Right renal pelvis (tissue), 4 donors: ENCODE measurements at regions not wholly inside any gene's neighbourhood (a gene's known extent, or its start where the extent isn't known, plus 50 kb on each side); places are given as distances from the start of the nearest gene placed in this dataset.

Experiments
- DNase-seq, 4 donors: peaks; one replicate each; pipeline ENCODE4 v3.0.0-alpha.2; 2013; ENCODE audit warnings: low read depth in 4 of 4, low spot score in 3 of 4, missing footprints in 1 of 4

DNA sequence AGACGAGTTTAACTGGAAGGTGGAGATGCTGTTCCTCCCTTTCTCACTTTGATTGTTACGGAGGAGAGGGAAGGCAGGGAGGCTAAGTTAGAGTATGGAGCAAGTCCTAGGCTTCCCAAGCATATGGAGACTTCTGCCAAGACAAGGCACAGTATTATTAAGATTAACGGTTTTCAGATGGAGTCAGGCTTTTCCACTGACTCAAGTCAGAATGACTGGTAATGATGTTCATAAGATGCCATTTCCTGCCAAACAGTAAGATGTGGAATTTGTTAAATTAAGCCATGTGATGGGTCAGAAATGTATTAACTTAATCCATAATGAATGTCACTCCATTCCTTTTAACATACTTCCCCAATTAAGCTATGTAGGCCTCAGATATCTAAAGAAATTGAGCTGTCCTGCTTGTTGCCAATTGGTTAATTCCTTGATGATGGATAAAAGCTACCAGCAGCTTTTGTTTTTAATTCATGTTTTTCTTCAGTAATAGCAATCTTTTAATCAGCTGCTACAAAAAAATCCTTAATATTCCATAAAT is 383.7 kb downstream of the ZNF521 start:
- no peak for DNase-seq

GRCh38 chr18:24972577-24972976 is 379.4 kb downstream of the ZNF521 start:
- DNase-seq = no peak

- no peak for DNase-seq
These were observed 377.5 kb downstream of the ZNF521 start for GRCh38 chr18:24974431-24974830.

DNA sequence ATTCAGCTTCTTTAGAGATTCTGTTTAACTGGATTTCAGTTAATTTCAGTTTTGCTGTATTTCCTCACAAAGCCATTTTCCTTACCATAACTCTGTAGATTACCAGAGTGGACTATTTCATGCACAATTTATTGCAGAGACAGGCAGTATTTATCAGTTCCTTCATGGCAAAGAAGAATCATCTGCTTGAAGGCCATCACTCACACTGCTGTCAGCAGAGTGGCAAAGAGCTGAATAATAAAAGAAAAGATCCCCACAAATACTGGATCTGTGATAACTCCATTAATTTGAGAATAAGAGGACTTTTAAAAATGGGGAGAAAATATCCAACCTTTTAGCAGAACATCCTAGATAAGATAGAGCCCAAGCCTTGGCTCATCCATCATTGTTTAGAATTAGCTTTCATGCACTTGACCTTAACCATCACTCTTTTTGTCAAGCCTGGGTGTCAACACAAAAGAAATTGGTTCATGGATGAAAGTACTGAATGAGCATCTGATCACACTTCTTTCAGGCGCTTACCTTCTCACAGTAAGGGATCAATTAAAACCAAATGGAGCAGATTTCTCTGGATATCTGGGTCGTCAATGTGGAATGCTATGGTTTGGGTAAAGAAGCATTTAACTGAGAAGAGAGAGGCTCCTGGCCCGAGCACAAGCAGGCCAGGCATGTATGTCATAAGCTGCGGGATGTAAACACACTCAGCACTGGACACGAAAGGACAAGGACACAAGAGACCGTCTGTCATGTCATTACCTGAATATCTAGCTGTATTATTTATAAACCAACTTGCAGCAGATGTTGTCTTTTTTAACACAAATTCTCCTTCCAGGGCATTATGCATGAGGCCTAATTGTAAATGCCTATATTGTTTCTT is 376.2 kb downstream of the ZNF521 start:
- no peak for DNase-seq

DNA sequence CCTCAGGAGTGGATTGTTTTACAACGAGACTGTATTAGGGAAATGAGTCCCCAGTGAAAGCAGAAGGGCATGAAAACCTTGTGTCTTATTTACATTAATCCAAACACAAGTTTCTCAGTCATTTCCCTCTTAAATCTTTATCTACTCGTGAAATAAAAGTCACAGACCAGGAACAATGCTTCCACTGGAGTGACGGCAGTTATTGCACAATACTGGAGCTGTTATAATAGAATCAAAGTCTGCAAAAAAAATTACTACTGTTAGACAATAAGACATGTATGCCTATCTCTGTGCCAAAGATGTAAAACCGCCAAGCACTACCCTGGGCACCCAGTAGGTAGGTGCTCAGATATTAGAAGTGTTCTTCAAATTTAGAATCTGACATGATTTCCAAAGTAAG is 375.5 kb downstream of the ZNF521 start:
- DNase-seq = no peak

DNA sequence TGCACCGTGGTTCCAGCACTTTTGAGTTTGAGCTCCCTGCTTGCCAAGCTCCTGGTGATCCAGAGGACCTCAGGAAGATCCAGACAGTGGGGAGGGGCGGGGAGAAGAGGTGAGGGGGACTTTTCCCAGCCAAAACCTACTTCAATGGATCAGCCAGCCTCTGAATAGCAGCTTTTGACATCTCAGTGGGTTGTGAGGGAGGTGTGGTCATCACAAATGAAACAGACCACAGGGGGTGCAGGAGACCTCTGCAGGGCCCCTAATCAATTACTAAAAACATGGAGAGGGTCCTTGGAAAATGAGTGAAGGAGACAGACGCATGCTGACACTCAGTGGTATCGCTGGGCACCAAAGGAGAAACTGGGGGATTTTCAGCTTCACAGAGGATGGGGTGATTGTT is 372.7 kb downstream of the ZNF521 start:
- no peak for DNase-seq

GRCh38 chr18:24982831-24983230 is 369.1 kb downstream of the ZNF521 start:
- DNase-seq = no peak

DNA sequence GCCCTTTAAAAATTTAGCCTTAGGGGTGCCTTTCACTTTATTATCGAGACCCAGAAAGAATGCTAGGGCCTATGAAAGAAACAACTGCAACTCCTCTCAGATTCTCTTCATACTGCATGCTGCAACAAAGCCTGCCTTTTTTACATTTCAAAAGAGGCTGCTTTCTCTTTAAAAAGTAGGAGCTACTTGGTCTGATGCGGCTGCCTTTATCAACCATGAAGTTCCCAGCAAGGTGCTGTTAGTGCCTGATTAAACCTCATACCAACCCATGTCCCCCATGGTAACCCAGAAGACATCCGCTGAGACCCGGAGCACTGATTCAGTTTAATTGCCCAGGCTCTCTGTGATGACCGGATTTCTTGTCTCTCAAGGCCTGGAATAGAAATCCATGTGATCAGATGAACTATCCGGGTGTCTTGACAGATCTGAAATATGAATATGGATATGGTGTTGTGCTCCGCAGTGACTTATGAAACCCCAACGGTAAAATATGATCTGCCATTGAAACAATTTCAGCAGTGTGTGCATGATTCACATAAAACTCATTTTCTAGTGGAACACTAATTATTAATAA is 368.3 kb downstream of the ZNF521 start:
- DNase-seq = no peak

DNA sequence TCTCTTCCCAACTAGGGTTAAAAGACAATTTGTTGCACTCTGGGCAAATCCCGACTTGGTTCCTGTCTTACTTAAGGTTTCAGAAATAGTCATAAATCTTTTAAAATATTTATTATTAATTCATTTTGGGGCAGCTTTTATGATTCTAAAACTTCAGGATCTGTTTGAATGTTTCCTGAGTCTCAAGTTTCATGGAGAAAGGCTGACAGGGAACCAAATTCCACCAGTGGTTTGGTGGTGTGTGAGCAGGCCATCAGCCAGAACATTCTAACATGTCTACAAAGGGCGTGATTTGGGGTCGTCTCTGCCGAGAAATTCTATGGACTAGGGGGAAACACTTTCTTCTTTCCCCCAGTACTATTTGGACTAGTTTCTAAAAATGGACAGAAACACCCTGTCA is 366.4 kb downstream of the ZNF521 start:
- no peak for DNase-seq

DNA sequence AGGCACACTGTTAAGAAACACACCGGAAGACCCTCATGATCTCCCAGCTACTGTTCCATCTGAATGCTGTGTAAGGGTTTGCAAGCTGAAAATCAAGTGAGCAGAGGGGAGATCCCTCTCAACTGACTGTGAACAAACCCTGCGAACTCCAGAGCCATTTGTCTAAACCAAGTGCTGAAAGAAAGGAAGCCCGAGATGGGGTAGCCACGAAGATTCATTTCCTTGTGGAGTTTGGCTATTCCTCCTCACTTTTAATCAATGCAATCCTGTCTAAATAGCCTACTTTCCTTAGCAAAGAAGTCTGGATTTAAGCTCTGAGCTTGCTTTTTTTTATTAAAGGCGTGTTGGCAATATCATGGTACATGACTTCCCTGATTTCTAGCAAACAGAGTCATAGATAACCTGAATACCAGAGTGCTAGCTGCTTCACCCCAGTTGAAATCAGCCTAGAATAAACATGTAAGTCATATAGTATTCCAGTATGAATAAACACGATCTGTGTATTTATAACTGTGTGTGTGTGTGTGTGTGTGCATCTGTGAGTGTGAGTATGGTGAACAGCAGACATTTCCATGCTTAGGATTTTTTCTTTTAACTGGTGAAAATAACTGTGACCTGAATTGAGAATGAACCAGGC is 365.2 kb downstream of the ZNF521 start:
- DNase-seq = no peak

- peak in 2 of 4 donors; percentile 23 to 42 for DNase-seq
These were observed 364.4 kb downstream of the ZNF521 start for GRCh38 chr18:24987303-24988252.

DNA sequence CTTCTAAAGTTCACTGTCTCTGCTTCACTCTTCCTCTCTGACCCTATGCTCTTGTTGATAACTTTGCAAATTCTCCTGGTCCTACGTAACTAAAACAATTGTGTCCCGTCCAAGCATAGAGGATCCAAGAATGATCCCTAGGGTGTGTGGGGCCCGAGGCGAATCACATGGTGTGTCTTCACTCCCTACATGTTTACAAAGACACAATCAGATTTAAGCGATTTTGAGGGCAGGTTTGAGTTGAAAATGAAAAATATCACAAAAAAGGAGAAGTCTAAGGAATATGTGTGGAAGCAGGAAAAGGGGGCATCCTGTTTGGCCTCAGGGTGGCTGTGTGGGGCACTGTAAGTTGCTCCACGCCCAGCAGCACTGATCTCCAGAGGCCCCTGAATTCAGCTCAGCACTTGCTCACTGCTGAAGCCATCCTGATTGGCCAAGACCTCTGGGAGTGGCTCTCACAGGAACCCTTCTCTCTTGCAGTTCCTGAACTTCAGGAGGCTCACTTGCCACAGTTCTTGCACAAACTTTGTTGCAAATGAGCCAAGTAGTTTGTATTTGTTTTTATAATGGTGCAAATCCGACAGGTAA is 363.6 kb downstream of the ZNF521 start:
- DNase-seq = no peak

DNA sequence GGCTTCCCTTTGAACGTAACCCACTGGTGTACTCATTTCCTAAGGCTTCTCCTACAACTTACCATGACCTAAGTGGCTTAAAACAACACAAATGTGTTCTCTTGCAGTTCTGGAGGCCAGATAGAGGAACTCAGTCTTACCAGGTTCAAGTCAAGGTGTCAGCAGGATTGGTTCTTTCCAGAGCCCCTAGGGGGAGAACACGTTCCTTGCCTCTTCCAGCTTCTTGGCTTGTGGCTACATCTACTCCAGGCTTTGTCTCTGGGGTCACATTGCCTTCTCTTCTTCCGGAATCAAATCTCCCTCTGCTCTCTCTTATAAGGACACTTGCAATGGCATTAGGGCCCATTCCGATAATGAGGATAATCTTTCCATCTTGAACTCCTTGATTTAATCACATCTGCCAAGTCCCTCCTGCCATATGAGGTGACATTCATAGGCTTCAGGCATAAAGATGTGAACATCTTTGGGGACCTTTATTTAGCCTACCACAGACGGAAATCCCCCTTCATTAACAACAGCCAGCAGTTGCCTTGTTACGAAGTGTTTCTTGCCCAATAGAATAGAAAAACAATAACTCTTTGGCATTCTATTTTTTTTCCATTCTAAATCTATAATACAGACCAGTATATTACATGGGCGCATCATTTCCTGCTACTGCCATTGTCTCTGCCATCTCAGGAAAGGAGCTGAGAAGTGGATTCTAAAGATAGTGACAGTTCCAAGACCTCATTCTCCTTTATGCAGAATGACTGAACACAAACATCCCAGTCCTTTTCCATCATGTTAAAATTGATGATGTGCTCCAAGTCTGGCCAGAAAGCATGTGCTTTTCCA is 362.0 kb downstream of the ZNF521 start:
- DNase-seq = no peak

GRCh38 chr18:24990671-24991134 is 361.3 kb downstream of the ZNF521 start:
- no peak for DNase-seq

GRCh38 chr18:24991141-24992060 is 360.6 kb downstream of the ZNF521 start:
- no peak for DNase-seq

DNA sequence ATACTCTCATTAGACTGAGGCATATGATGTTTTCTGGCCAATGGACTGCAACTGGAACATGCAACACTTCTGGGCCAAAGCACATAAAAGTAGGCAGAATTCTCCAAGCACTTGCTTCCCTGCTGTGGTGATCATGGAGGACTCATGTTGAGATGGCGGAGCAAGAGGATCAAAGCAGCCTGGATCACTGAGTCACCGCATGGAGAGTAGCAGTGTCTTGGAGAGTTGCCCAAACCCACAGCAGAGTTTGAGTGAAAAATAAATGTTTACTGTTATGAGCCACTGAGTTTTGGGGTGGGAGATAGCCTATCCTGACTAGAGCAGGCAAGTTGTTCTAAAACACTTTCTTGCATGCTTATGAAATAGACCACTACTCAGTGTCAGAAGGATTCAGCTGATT is 359.5 kb downstream of the ZNF521 start:
- DNase-seq = no peak

DNA sequence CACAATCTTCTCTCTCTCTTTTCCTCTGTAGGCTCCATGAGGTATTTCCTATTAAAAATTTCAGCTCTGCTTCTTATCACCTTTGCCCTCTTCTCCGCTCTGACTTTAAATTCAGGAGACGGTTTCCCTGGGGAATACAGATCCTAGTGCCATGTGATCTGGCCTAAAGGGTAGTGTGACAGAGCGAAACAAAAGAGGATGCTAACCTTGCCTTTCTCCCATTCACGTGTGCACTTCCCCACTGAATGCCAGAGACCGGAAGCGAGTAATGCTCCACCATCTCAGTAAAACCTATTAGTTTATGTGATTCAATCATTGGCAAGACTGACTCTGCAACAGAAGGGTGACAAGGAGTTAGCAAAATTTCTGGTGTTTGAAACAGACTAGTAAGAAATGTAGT is 358.3 kb downstream of the ZNF521 start:
- DNase-seq = no peak

GRCh38 chr18:24995056-24995455 is 356.9 kb downstream of the ZNF521 start:
- no peak for DNase-seq
